Ovary (tissue), 7 donors: ENCODE measurements at regions not wholly inside any gene's neighbourhood (a gene's known extent, or its start where the extent isn't known, plus 50 kb on each side); places are given as distances from the start of the nearest gene placed in this dataset.

Experiments used
- DNase-seq, 5 donors: peaks; one replicate each; pipeline ENCODE4 v3.0.0-alpha.2; 2019 to 2020
- H3K27ac ChIP-seq, 2 donors: fragments of 200-600 bp; one replicate each; pipeline versions ENCODE4 v1.5.1 to v1.8.0; 2019 to 2022
- H3K27me3 ChIP-seq: fragments of 200-600 bp; one replicate; pipeline ENCODE4 v1.8.0; 2022
- H3K36me3 ChIP-seq: fragments of 200-600 bp; sonication (generic); one replicate; pipeline ENCODE4 v1.5.1; 2019
- H3K4me1 ChIP-seq: one replicate; pipeline ENCODE4 v1.8.1; 2013; ENCODE audit warnings: mild to moderate bottlenecking, moderate library complexity; ENCODE audit not compliant: insufficient read depth
- H3K4me3 ChIP-seq: fragments of 200-600 bp; sonication (generic); one replicate; pipeline ENCODE4 v1.5.1; 2017
- H3K9me3 ChIP-seq, 2 donors: fragments of 200-600 bp in 1 of 2; sonication (generic) in 1 of 2; one replicate each; pipeline versions ENCODE4 v1.5.1 to v1.8.1; 2013 to 2019; ENCODE audit warnings: mild to moderate bottlenecking in 1 of 2, moderate library complexity in 1 of 2
- CTCF ChIP-seq, 3 donors: fragments of 450-650 bp in 2 of 3; fragments of 200-600 bp in 1 of 3; IDR thresholded peaks; one replicate each; pipeline versions ENCODE4 v1.5.1 to v1.8.0; 2016 to 2022; ENCODE audit warnings: antibody characterized with exemption in 3 of 3, mild to moderate bottlenecking in 1 of 3
- EP300 ChIP-seq: sonication (generic); formaldehyde crosslinking; IDR thresholded peaks from one replicate; pipeline ENCODE4 v1.6.1; 2017; ENCODE audit warnings: antibody characterized with exemption
- POLR2A ChIP-seq: fragments of 450-650 bp; IDR thresholded peaks from one replicate; pipeline ENCODE4 v1.6.1; 2017; ENCODE audit warnings: antibody characterized with exemption, mild to moderate bottlenecking, moderate library complexity
- WGBS, 3 donors: extraction: QIAGEN DNeasy Blood & Tissue Kit in 1 of 3; methylation state at CpG; one replicate each; pipeline versions ENCODE4 v1.1.5 to v1.1.7; 2013 to 2017; 5-methylcytosine and 5-hydroxymethylcytosine counted together
- intact Hi-C, 4 donors: fragments of 100-400 bp; cut with DNase I; formaldehyde crosslinking; loops; one replicate each; pipeline versions ENCODE4 v1.11.0 to v1.15.1; 2022 to 2023
- donor health status: DM: no; HTN: no; CAD: no; lungs with moderate emphysema.
- donor health status: DM: no; HTN: no; CAD: no.
- donor health status: Bipolar disorder and iron deficiency.
- donor health status: DM: no; HTN: no; CAD: no.
- donor health status: DM: yes; HTN: yes; CAD: no.

- Histone ChIP-seq H3K27me3 (no peaks in the 10 kb centered on the region), H3K4me3 (no peak overlapping the region), H3K9me3 (no peaks in the 10 kb centered on the region), H3K27ac (no peak overlapping the region), H3K36me3 (no peaks in the 10 kb centered on the region), H3K4me1 (no peaks in the 10 kb centered on the region)
- 86 to 89% (median 88%) methylated on average over 28 of the region's 28 CpGs for WGBS, 3 donors
- DNase-seq, result no peak
- TF ChIP-seq POLR2A (no peak), CTCF (IDR thresholded peaks at IDR 0.05) (no peak), EP300 (no peak)
- intact Hi-C loops, result no loop called here
These were observed 77.7 kb upstream of the ALKAL2 start for GRCh38 chr2:365367-366275.

- WGBS, 3 donors, result 89 to 90% (median 90%) methylated on average over 24 of the region's 24 CpGs
- Histone ChIP-seq H3K27me3 (no peaks in the 10 kb centered on the region), H3K9me3 (no peaks in the 10 kb centered on the region), H3K27ac (no peak overlapping the region), H3K4me3 (no peak overlapping the region), H3K4me1 (no peaks in the 10 kb centered on the region), H3K36me3 (no peaks in the 10 kb centered on the region)
- intact Hi-C loops, result loop anchor here in 1 of 4 donors (5.0 kb wide), 1 partner anchor 1688 kb away; no protein-coding TSS in a partner anchor
- no peak for TF ChIP-seq EP300
- TF ChIP-seq POLR2A, result no peak
- TF ChIP-seq CTCF (IDR thresholded peaks at IDR 0.05), result no peak
- no peak for DNase-seq
These were observed 76.1 kb upstream of the ALKAL2 start for GRCh38 chr2:363824-364470.

- Histone ChIP-seq H3K27me3 (no peaks in the 10 kb centered on the region), H3K4me1 (no peaks in the 10 kb centered on the region), H3K27ac (no peak overlapping the region), H3K9me3 (no peaks in the 10 kb centered on the region), H3K4me3 (no peak overlapping the region), H3K36me3 (no peaks in the 10 kb centered on the region)
- no peak for TF ChIP-seq POLR2A
- no peak for TF ChIP-seq EP300
- TF ChIP-seq CTCF (IDR thresholded peaks at IDR 0.05), result no peak
- DNase-seq, result no peak
- intact Hi-C loops, result loop anchor here in 1 of 4 donors (5.0 kb wide), 1 partner anchor 1689 kb away; no protein-coding TSS in a partner anchor
- 50 to 77% (median 58%) methylated on average over 5 of the region's 5 CpGs for WGBS, 3 donors
These were observed 75.0 kb upstream of the ALKAL2 start for GRCh38 chr2:362924-363323.

GRCh38 chr2:360124-360523 is 72.2 kb upstream of the ALKAL2 start:
- Histone ChIP-seq H3K4me1 (no peaks in the 10 kb centered on the region), H3K9me3 (no peaks in the 10 kb centered on the region), H3K27ac (no peak overlapping the region), H3K4me3 (no peak overlapping the region), H3K27me3 (no peaks in the 10 kb centered on the region), H3K36me3 (no peaks in the 10 kb centered on the region)
- DNase-seq, result no peak
- WGBS, 3 donors, result 75 to 85% (median 75%) methylated on average over 4 of the region's 4 CpGs
- no peak for TF ChIP-seq POLR2A
- no peak for TF ChIP-seq EP300
- TF ChIP-seq CTCF (IDR thresholded peaks at IDR 0.05), result no peak
- intact Hi-C loops, result loop anchor here in 1 of 4 donors (5.0 kb wide), 1 partner anchor 1692 kb away; no protein-coding TSS in a partner anchor
